SK-N-SH (cell line): ENCODE measurements at regions not wholly inside any gene's neighbourhood (a gene's known extent, or its start where the extent isn't known, plus 50 kb on each side); places are given as distances from the start of the nearest gene placed in this dataset.

Experiments
- CTCF ChIA-PET: fragments of 300-600, 350-600 bp; formaldehyde crosslinking; extraction: SDS; loops from one replicate; lab custom pipeline; 2021; lab: Yijun Ruan, JAX
- POLR2A ChIA-PET: fragments of 350-600 bp; sonication (Branson Sonifier 250); formaldehyde crosslinking; extraction: SDS; loops from one replicate; lab custom pipeline; 2020; ENCODE audit warnings: antibody characterized with exemption, inconsistent platforms; lab: Yijun Ruan, JAX
- DNase-seq: peaks from one replicate; pipeline ENCODE4 v3.0.0; 2012
- H2AFZ ChIP-seq: fragments of 200-600 bp; sonication (generic); 2 replicates; pipeline ENCODE4 v1.8.1; 2016; ENCODE audit warnings: antibody characterized with exemption, mild to moderate bottlenecking, low read depth
- H3F3A ChIP-seq: fragments of 200-600 bp; sonication (generic); replicated peaks from 2 replicates; pipeline ENCODE3; 2016; ENCODE audit warnings: antibody characterized with exemption, mild to moderate bottlenecking; ENCODE audit not compliant: insufficient read depth
- H3K27ac ChIP-seq, 2 experiments: fragments of 200-500 bp in 1 of 2; fragments of 200-600 bp in 1 of 2; sonication (Bioruptor generic) in 1 of 2; sonication (generic), shearing (Covaris generic) in 1 of 2; 2 replicates each; pipeline versions ENCODE4 v1.5.1 to v1.6.1; 2014 to 2016; ENCODE audit warnings: low read depth in 2 of 2, inconsistent platforms in 1 of 2, low read length in 1 of 2, mild to moderate bottlenecking in 1 of 2, mixed read lengths in 1 of 2
- H3K27me3 ChIP-seq: fragments of 200-600 bp; sonication (generic), shearing (Covaris generic); 2 replicates; pipeline ENCODE4 v1.6.1; 2016; ENCODE audit warnings: mixed run types; ENCODE audit not compliant: insufficient read depth
- H3K36me3 ChIP-seq, 2 experiments: fragments of 200-500 bp in 1 of 2; fragments of 200-600 bp in 1 of 2; sonication (Bioruptor generic) in 1 of 2; sonication (generic) in 1 of 2; replicated peaks in 1 of 2; 2 replicates each; pipeline versions ENCODE3 to v1.5.1; 2014 to 2016; ENCODE audit warnings: low read length in 1 of 2, mild to moderate bottlenecking in 1 of 2; ENCODE audit not compliant: insufficient read depth in 2 of 2, control insufficient read depth in 1 of 2
- H3K4me1 ChIP-seq, 2 experiments: fragments of 200-500 bp in 1 of 2; fragments of 200-600 bp in 1 of 2; sonication (Bioruptor generic) in 1 of 2; sonication (generic), shearing (Covaris generic) in 1 of 2; 2 replicates each; pipeline versions ENCODE4 v1.5.1 to v1.6.1; 2014 to 2016; ENCODE audit warnings: low read depth in 1 of 2, low read length in 1 of 2, mixed run types in 1 of 2; ENCODE audit not compliant: insufficient read depth in 2 of 2, control insufficient read depth in 1 of 2
- H3K4me2 ChIP-seq: fragments of 200-600 bp; sonication (generic), shearing (Covaris generic); 2 replicates; pipeline ENCODE4 v1.6.1; 2017; ENCODE audit warnings: mixed run types
- H3K4me3 ChIP-seq, 2 experiments: fragments of 200-500 bp in 1 of 2; fragments of 200-600 bp in 1 of 2; sonication (Bioruptor generic) in 1 of 2; sonication (generic), shearing (Covaris generic) in 1 of 2; 2 replicates each; pipeline versions ENCODE4 v1.5.1 to v1.8.1; 2014 to 2016; ENCODE audit warnings: low read depth in 2 of 2, inconsistent platforms in 1 of 2, low read length in 1 of 2, mild to moderate bottlenecking in 1 of 2, mixed read lengths in 1 of 2, moderate library complexity in 1 of 2
- H3K79me2 ChIP-seq: fragments of 200-600 bp; sonication (generic); 2 replicates; pipeline ENCODE4 v1.8.1; 2017; ENCODE audit warnings: mild to moderate bottlenecking; ENCODE audit not compliant: insufficient read depth
- H3K9ac ChIP-seq: fragments of 200-600 bp; sonication (generic); 2 replicates; pipeline ENCODE4 v1.6.1; 2017; ENCODE audit warnings: mixed run types
- H3K9me2 ChIP-seq: fragments of 200-600 bp; sonication (generic); 2 replicates; pipeline ENCODE4 v1.6.1; 2017; ENCODE audit warnings: mixed run types
- H3K9me3 ChIP-seq: fragments of 200-600 bp; sonication (generic); 2 replicates; pipeline ENCODE4 v1.6.1; 2017; ENCODE audit warnings: mixed run types, mild to moderate bottlenecking, moderate library complexity
- H4K20me1 ChIP-seq: fragments of 200-600 bp; sonication (generic); 2 replicates; pipeline ENCODE4 v1.6.1; 2017; ENCODE audit warnings: mild to moderate bottlenecking, mixed run types; ENCODE audit not compliant: insufficient read depth
- CHD2 ChIP-seq: fragments of 150-350 bp; IDR thresholded peaks from 2 replicates; pipeline ENCODE4 v1.6.1; 2018; ENCODE audit warnings: low read length; ENCODE audit not compliant: partially characterized antibody
- ELF1 ChIP-seq: IDR thresholded peaks from 2 replicates; pipeline ENCODE4 v1.4.0; 2012
- FOSL2 ChIP-seq: IDR thresholded peaks from 2 replicates; pipeline ENCODE4 v1.4.0; 2012; ENCODE audit warnings: low read depth, mild to moderate bottlenecking, moderate library complexity, borderline replicate concordance
- FOXJ3 ChIP-seq: sonication (generic); formaldehyde crosslinking; IDR thresholded peaks from 2 replicates; pipeline ENCODE4 v1.5.1; 2020; ENCODE audit warnings: mild to moderate bottlenecking, missing genetic modification reagents
- GABPA ChIP-seq: IDR thresholded peaks from 2 replicates; pipeline ENCODE4 v1.4.0; 2012; ENCODE audit warnings: low read depth, mild to moderate bottlenecking
- GATA2 ChIP-seq: sonication (generic); formaldehyde crosslinking; IDR thresholded peaks from 2 replicates; pipeline ENCODE4 v1.5.0; 2020; ENCODE audit warnings: mild to moderate bottlenecking, missing genetic modification reagents
- JUND ChIP-seq: IDR thresholded peaks from 2 replicates; pipeline ENCODE4 v1.4.0; 2012
- MAX ChIP-seq: IDR thresholded peaks from 2 replicates; pipeline ENCODE4 v1.4.0; 2012; ENCODE audit warnings: low read depth
- MEF2A ChIP-seq: IDR thresholded peaks from 2 replicates; pipeline ENCODE4 v1.4.0; 2012; ENCODE audit warnings: low read depth, borderline replicate concordance
- NRF1 ChIP-seq: IDR thresholded peaks from 2 replicates; pipeline ENCODE4 v1.6.1; 2012; ENCODE audit warnings: low read depth, mild to moderate bottlenecking, low read length
- PBX3 ChIP-seq: IDR thresholded peaks from 2 replicates; pipeline ENCODE4; 2012
- RCOR1 ChIP-seq: fragments of 150-350 bp; IDR thresholded peaks from 2 replicates; pipeline ENCODE4 v1.6.1; 2017; ENCODE audit warnings: antibody characterized with exemption, low read length
- RXRA ChIP-seq: IDR thresholded peaks from 2 replicates; pipeline ENCODE4 v1.4.0; 2012; ENCODE audit warnings: low read depth, mild to moderate bottlenecking, borderline replicate concordance
- SIN3A ChIP-seq: IDR thresholded peaks from 2 replicates; pipeline ENCODE4 v1.6.1; 2012; ENCODE audit warnings: low read depth, mild to moderate bottlenecking, low read length, moderate library complexity, borderline replicate concordance
- TAF1 ChIP-seq: IDR thresholded peaks from 2 replicates; pipeline ENCODE4 v1.6.1; 2012; ENCODE audit warnings: low read depth, mild to moderate bottlenecking, low read length, moderate library complexity, borderline replicate concordance
- TCF12 ChIP-seq: IDR thresholded peaks from 2 replicates; pipeline ENCODE4 v1.4.0; 2012
- USF1 ChIP-seq: IDR thresholded peaks from 2 replicates; pipeline ENCODE4 v1.4.0; 2012; ENCODE audit warnings: low read depth, borderline replicate concordance
- YY1 ChIP-seq: IDR thresholded peaks from 2 replicates; pipeline ENCODE4 v1.4.0; 2012; ENCODE audit warnings: low read depth, mild to moderate bottlenecking
- ZBTB33 ChIP-seq: IDR thresholded peaks from 2 replicates; pipeline ENCODE4 v1.4.0; 2012; ENCODE audit warnings: low read depth, borderline replicate concordance
- WGBS: methylation state at CpG from one replicate; pipeline ENCODE4 v1.1.6; 2017; ENCODE audit warnings: low lambda C conversion rate; 5-methylcytosine and 5-hydroxymethylcytosine counted together

DNA sequence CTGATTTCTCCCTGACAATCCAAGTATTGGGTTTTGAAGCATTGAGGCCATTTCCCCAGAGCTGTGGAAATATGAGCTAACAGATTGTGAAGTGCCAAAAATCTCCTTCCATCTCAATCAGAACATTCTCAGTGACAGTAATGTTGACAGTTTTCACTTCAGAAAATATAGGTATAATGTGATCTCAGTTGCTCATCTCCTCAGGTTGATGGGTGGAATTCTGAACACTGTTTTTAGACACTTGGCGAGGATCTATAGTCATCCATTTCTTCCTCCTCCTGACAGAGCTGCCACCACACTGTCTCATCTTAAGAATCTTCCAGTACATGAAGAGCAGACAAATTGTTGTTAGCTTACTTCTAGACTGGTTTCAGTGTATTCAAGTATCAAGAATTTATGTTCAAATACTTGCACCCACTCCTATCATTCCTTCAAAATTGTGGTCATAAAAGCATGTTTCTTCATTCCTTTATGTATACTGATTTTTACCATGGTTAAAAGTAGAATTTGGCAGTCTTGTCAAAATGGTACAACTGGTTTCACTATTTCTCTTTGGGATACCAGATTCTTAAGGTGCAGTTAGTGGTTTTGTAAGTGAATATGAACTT, 199.7 kb upstream of the TLE4 start:
- Histone ChIP-seq H3K9me3 (no peaks in the 10 kb centered on the region), H3K9ac (no peak overlapping the region), H3K27ac (no peak overlapping the region), H3K27me3 (no peaks in the 10 kb centered on the region), H2AFZ (no peak overlapping the region), H3K4me2 (no peak overlapping the region), H3K4me3 (no peak overlapping the region), H3K36me3 (no peaks in the 10 kb centered on the region), H3K9me2 (no peaks in the 10 kb centered on the region), H3K79me2 (no peaks in the 10 kb centered on the region), H4K20me1 (no peaks in the 10 kb centered on the region), H3K4me1 (no peaks in the 10 kb centered on the region), H3F3A (no peaks in the 10 kb centered on the region)
- ChIA-PET POLR2A (no interaction called here), CTCF (interaction anchor here (1.3 to 1.4 kb wide), 2 partner anchors 9 to 20 kb away, joined by 3 to 4 read pairs; no protein-coding TSS in a partner anchor)
- TF ChIP-seq RCOR1 (no peak), YY1 (no peak), CHD2 (no peak), FOXJ3 (CRISPR knock-in tag) (no peak), GABPA (no peak), TAF1 (no peak), SIN3A (no peak), ELF1 (no peak), MAX (no peak), TCF12 (no peak), JUND (no peak), PBX3 (no peak), ZBTB33 (no peak), USF1 (no peak), MEF2A (no peak), GATA2 (CRISPR knock-in tag) (no peak), FOSL2 (no peak), NRF1 (no peak), RXRA (no peak)
- WGBS, result 59% methylated on average over 1 of the region's 1 CpG
- DNase-seq, result no peak
